C4-2B (cell line): ENCODE measurements at regions not wholly inside any gene's neighbourhood (a gene's known extent, or its start where the extent isn't known, plus 50 kb on each side); places are given as distances from the start of the nearest gene placed in this dataset.
A peak's percentile ranks its signal among the peaks of the same experiment; 100 is the strongest.

Experiments
- CTCF ChIP-seq: fragments of 450-650 bp; conservative IDR thresholded peaks from 2 replicates; pipeline ENCODE4 v1.5.1; 2017; ENCODE audit warnings: mild to moderate bottlenecking
- ZFX ChIP-seq: fragments of 450-650 bp; IDR thresholded peaks from 2 replicates; pipeline ENCODE4 v1.6.1; 2017

GRCh38 chr2:134120733-134121630 is 132.9 kb upstream of the MGAT5 start:
- TF ChIP-seq CTCF: no peak
- TF ChIP-seq ZFX: peak; percentile 67
